ENCODE measurements at regions not wholly inside any gene's neighbourhood (a gene's known extent, or its start where the extent isn't known, plus 50 kb on each side); places are given as distances from the start of the nearest gene placed in this dataset.
"Not testable (repeated sequence)": the region's sequence is repeated elsewhere in the genome, so short reads cannot be mapped to it uniquely, and the experiment has no call there.

DNA sequence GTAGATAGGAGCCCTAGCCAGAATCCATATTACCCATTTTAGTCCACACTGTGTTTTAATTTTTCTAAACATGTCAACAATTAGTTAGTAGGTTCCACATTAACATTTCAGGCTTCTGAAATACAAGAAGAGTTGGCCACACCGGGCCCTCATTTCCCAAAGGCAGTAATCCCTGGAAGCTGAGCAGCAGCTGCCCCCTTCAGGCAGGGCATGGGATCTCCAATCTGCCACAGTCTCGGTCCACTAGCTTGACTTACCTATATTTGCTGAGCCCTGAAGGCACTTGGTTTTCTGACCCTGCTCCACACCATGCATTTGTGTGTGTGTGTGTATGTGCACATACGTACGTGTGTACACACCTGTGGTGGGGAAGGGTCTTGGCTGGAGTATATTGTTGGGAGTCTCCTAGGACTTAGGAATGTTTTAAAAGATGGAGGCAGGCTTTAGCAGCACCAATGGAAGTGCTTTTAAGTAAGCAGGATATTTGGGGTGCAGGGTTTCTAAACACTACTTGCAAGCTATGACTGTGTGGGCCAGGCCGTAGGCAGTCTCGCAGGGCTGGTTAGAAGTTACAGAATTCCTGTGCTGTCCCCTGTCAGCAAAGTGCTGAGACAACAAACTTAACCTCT is 71.2 kb upstream of the SOX14 start:
- TF ChIP-seq CTCF (IDR thresholded peaks at IDR 0.05), result peak; percentile 25 to 37
- DNase-seq (peak in 1 of 4 donors; percentile 15), ATAC-seq (peak; percentile 79)
- Histone ChIP-seq H3K4me3 (no peak overlapping the region), H3K27ac (no peak overlapping the region), H3K4me1 (no peaks in the 10 kb centered on the region), H3K9me3 (no peaks in the 10 kb centered on the region), H3K36me3 (no peaks in the 10 kb centered on the region), H3K27me3 (no peaks in the 10 kb centered on the region)
- intact Hi-C loops (cut with DNase I), result no loop called here

- Histone ChIP-seq H3K4me3 (no peak overlapping the region), H3K9me3 (no peaks in the 10 kb centered on the region), H3K4me1 (no peaks in the 10 kb centered on the region), H3K36me3 (no peaks in the 10 kb centered on the region), H3K27me3 (no peaks in the 10 kb centered on the region), H3K27ac (no peak overlapping the region)
- intact Hi-C loops (cut with DNase I), result no loop called here
- DNase-seq (no peak), ATAC-seq (no peak)
- no peak for TF ChIP-seq CTCF (IDR thresholded peaks at IDR 0.05)
These were observed 70.3 kb upstream of the SOX14 start for GRCh38 chr3:137693791-137694190.

- Histone ChIP-seq H3K4me1 (no peaks in the 10 kb centered on the region), H3K36me3 (no peaks in the 10 kb centered on the region), H3K9me3 (no peaks in the 10 kb centered on the region), H3K27ac (no peak overlapping the region), H3K4me3 (no peak overlapping the region), H3K27me3 (no peaks in the 10 kb centered on the region)
- TF ChIP-seq CTCF (IDR thresholded peaks at IDR 0.05), result no peak
- no peak for DNase-seq
- no peak for ATAC-seq
- intact Hi-C loops (cut with DNase I), result no loop called here
These were observed 69.3 kb upstream of the SOX14 start for GRCh38 chr3:137694836-137695235.

DNA sequence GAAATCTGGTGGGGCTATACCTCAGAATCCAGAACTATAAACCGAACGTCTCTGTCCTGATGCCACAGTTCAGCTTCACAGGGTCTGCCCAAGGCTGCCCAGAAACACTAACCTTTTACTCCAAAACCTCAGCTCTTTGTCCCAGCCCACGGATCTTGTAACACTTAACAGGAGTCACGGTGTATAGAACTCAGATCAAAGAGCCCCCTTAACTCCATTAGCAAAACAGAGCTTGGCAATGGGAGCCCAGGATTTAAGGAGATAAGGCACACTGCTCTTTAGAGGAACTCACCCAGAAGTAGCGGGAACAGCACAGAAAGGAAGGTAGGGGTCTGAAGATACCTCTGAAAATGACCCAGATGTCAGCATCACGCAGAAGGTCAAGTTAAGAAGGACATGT is 68.8 kb upstream of the SOX14 start:
- ATAC-seq, result no peak

GRCh38 chr3:137709011-137709601 is 55.0 kb upstream of the SOX14 start:
- no peaks in the 10 kb centered on the region for H3K4me1 ChIP-seq
- H3K9me3 ChIP-seq, result peaks cover 0 to 2% of the 10 kb centered on the region in 2 donors
- no peaks in the 10 kb centered on the region for H3K27me3 ChIP-seq
- H3K4me3 ChIP-seq, result no peak overlapping the region
- H3K27ac ChIP-seq, result no peak overlapping the region
- intact Hi-C loops (cut with DNase I), result no loop called here
- TF ChIP-seq CTCF (IDR thresholded peaks at IDR 0.05), result peak in 1 of 2 donors; percentile 27
- no peaks in the 10 kb centered on the region for H3K36me3 ChIP-seq
- ATAC-seq (no peak), DNase-seq (no peak)

More for the DNA sequence above, 68.8 kb upstream of the SOX14 start:
- Histone ChIP-seq H3K27ac (no peak overlapping the region), H3K27me3 (no peaks in the 10 kb centered on the region), H3K36me3 (no peaks in the 10 kb centered on the region), H3K9me3 (no peaks in the 10 kb centered on the region), H3K4me1 (no peaks in the 10 kb centered on the region), H3K4me3 (no peak overlapping the region)
- no peak for TF ChIP-seq CTCF (IDR thresholded peaks at IDR 0.05)
- no peak for DNase-seq
- intact Hi-C loops (cut with DNase I), result no loop called here

DNA sequence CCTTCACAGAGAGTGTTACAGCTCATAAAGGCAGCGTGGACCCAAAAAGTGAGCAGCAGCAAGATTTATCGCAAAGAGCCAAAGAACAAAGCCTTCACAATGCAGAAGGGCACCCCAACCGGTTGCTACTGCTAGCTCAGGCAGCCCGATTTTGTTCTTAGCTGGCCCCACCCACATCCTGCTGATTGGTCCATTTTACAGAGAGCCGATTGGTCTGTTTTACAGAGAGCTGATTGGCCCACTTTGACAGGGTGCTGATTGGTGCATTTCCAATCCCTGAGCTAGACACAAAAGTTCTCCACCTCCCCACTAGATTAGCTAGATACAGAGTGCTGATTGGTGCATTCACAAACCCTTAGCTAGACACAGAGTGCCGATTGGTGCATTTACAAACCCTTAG is 50.1 kb upstream of the SOX14 start:
- ATAC-seq; intact Hi-C loops (cut with DNase I): not testable (repeated sequence)

More for the DNA sequence above, 50.1 kb upstream of the SOX14 start:
- peaks cover 0 to 12% of the 10 kb centered on the region in 2 donors for H3K9me3 ChIP-seq
- not testable (repeated sequence) for H3K36me3 ChIP-seq, H3K4me1 ChIP-seq, H3K27ac ChIP-seq, H3K4me3 ChIP-seq, H3K27me3 ChIP-seq, DNase-seq
